Liver (tissue), 3 donors: ENCODE measurements at regions not wholly inside any gene's neighbourhood (a gene's known extent, or its start where the extent isn't known, plus 50 kb on each side); places are given as distances from the start of the nearest gene placed in this dataset.

Experiments used
- EGR1 ChIP-seq, 2 donors: IDR thresholded peaks; 2 replicates each; pipeline ENCODE4 v1.6.1; 2016 to 2018; ENCODE audit warnings: antibody characterized with exemption in 2 of 2, low read depth in 2 of 2
- FOXA1 ChIP-seq: IDR thresholded peaks from 2 replicates; pipeline ENCODE4 v1.6.1; 2016; ENCODE audit warnings: antibody characterized with exemption
- GABPA ChIP-seq, 2 donors: IDR thresholded peaks in 1 of 2; conservative IDR thresholded peaks in 1 of 2; 2 replicates each; pipeline ENCODE4 v1.6.1; 2016; ENCODE audit warnings: antibody characterized with exemption in 2 of 2, mild to moderate bottlenecking in 1 of 2, moderate library complexity in 1 of 2
- HNF4G ChIP-seq: IDR thresholded peaks from 2 replicates; pipeline ENCODE4 v1.6.1; 2016; ENCODE audit warnings: antibody characterized with exemption
- JUND ChIP-seq, 2 donors: IDR thresholded peaks; 2 replicates each; pipeline ENCODE4 v1.6.1; 2016; ENCODE audit warnings: antibody characterized with exemption in 2 of 2
- NR2F2 ChIP-seq: IDR thresholded peaks from 2 replicates; pipeline ENCODE4 v1.6.1; 2016; ENCODE audit warnings: antibody characterized with exemption
- RAD21 ChIP-seq, 2 donors: IDR thresholded peaks; 2 replicates each; pipeline ENCODE4 v1.6.1; 2016; ENCODE audit warnings: antibody characterized with exemption in 2 of 2, mild to moderate bottlenecking in 2 of 2
- SP1 ChIP-seq: IDR thresholded peaks from 2 replicates; pipeline ENCODE4 v1.6.1; 2018; ENCODE audit warnings: antibody characterized with exemption, mild to moderate bottlenecking
- TAF1 ChIP-seq: conservative IDR thresholded peaks from 2 replicates; pipeline ENCODE4 v1.6.1; 2016; ENCODE audit warnings: antibody characterized with exemption, mild to moderate bottlenecking
- YY1 ChIP-seq: IDR thresholded peaks from 2 replicates; pipeline ENCODE4 v1.6.1; 2016; ENCODE audit warnings: antibody characterized with exemption, mild to moderate bottlenecking
- TF ChIP-seq, protein P1 (sequence below): fragments of 150-350 bp; IDR thresholded peaks from 2 replicates; pipeline ENCODE4 v1.5.1; 2017; ENCODE audit warnings: improper control_type of control experiment, low read depth, low read length; ENCODE audit not compliant: missing input control
- TF ChIP-seq, protein P2 (sequence below): IDR thresholded peaks from 2 replicates; pipeline ENCODE4 v1.6.1; 2016; ENCODE audit warnings: antibody characterized with exemption, mild to moderate bottlenecking
- TF ChIP-seq, protein P3 (sequence below): IDR thresholded peaks from 2 replicates; pipeline ENCODE4 v1.6.1; 2016; ENCODE audit warnings: antibody characterized with exemption
- TF ChIP-seq, protein P4 (sequence below): IDR thresholded peaks from 2 replicates; pipeline ENCODE4 v1.6.1; 2016; ENCODE audit warnings: antibody characterized with exemption
- donor health status: healthy.
- donor health status: healthy.

DNA sequence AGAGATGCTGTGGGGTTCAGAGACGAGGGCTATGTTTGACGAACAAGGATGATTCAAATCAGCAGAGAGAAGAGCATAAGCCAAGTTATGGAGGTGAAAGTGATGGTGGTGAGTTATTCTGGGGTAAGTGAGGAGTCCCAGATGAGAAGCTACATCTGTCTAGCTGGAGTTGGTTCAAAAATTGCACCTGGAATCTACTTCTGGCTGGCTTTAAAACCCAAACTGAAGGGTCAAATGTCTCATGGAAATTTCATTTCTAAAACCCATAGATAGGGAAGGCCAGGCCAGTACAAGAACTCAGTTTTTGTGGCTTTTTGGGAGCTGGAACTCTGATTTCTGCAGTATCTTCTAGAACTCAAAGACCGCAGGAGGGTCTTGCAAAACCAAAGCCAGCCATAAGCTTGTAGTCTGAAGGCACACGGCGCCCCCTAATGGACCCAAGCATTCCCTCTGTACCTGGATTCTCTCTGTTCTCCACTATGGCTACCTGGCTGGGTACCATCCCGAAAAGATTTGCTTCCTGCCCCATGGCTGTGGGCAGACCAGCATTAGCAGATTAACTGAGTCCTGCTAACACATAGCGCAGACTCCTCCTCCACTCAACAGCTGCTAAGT is 229.1 kb upstream of the SLC14A2 start:
- TF ChIP-seq, protein P1, sequence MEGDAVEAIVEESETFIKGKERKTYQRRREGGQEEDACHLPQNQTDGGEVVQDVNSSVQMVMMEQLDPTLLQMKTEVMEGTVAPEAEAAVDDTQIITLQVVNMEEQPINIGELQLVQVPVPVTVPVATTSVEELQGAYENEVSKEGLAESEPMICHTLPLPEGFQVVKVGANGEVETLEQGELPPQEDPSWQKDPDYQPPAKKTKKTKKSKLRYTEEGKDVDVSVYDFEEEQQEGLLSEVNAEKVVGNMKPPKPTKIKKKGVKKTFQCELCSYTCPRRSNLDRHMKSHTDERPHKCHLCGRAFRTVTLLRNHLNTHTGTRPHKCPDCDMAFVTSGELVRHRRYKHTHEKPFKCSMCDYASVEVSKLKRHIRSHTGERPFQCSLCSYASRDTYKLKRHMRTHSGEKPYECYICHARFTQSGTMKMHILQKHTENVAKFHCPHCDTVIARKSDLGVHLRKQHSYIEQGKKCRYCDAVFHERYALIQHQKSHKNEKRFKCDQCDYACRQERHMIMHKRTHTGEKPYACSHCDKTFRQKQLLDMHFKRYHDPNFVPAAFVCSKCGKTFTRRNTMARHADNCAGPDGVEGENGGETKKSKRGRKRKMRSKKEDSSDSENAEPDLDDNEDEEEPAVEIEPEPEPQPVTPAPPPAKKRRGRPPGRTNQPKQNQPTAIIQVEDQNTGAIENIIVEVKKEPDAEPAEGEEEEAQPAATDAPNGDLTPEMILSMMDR, result peak; percentile 43
- TF ChIP-seq, protein P2, sequence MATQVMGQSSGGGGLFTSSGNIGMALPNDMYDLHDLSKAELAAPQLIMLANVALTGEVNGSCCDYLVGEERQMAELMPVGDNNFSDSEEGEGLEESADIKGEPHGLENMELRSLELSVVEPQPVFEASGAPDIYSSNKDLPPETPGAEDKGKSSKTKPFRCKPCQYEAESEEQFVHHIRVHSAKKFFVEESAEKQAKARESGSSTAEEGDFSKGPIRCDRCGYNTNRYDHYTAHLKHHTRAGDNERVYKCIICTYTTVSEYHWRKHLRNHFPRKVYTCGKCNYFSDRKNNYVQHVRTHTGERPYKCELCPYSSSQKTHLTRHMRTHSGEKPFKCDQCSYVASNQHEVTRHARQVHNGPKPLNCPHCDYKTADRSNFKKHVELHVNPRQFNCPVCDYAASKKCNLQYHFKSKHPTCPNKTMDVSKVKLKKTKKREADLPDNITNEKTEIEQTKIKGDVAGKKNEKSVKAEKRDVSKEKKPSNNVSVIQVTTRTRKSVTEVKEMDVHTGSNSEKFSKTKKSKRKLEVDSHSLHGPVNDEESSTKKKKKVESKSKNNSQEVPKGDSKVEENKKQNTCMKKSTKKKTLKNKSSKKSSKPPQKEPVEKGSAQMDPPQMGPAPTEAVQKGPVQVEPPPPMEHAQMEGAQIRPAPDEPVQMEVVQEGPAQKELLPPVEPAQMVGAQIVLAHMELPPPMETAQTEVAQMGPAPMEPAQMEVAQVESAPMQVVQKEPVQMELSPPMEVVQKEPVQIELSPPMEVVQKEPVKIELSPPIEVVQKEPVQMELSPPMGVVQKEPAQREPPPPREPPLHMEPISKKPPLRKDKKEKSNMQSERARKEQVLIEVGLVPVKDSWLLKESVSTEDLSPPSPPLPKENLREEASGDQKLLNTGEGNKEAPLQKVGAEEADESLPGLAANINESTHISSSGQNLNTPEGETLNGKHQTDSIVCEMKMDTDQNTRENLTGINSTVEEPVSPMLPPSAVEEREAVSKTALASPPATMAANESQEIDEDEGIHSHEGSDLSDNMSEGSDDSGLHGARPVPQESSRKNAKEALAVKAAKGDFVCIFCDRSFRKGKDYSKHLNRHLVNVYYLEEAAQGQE, result no peak
- TF ChIP-seq NR2F2, result no peak
- peak; percentile 80 to 81 for TF ChIP-seq RAD21 (IDR thresholded peaks at IDR 0.05)
- no peak for TF ChIP-seq SP1
- TF ChIP-seq, protein P3, sequence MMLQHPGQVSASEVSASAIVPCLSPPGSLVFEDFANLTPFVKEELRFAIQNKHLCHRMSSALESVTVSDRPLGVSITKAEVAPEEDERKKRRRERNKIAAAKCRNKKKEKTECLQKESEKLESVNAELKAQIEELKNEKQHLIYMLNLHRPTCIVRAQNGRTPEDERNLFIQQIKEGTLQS, result no peak
- no peak for TF ChIP-seq EGR1 (IDR thresholded peaks at IDR 0.05; ENCODE audit: low read depth in 2 of 2)
- no peak for TF ChIP-seq TAF1
- TF ChIP-seq YY1, result no peak
- TF ChIP-seq, protein P4, sequence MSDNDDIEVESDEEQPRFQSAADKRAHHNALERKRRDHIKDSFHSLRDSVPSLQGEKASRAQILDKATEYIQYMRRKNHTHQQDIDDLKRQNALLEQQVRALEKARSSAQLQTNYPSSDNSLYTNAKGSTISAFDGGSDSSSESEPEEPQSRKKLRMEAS, result no peak
- no peak for TF ChIP-seq JUND (IDR thresholded peaks at IDR 0.05)
- TF ChIP-seq HNF4G, result no peak
- TF ChIP-seq FOXA1, result no peak
- no peak for TF ChIP-seq GABPA (IDR thresholded peaks at IDR 0.05 in 1 of 2, conservative IDR thresholded peaks at IDR 0.05 in 1 of 2)
